Muscle layer of colon (tissue), 2 donors: ENCODE measurements at regions not wholly inside any gene's neighbourhood (a gene's known extent, or its start where the extent isn't known, plus 50 kb on each side); places are given as distances from the start of the nearest gene placed in this dataset.

Experiments used
- H3K27ac ChIP-seq: one replicate; pipeline ENCODE4 v1.7.0; 2013; ENCODE audit warnings: low read depth, mild to moderate bottlenecking, low read length, moderate library complexity
- H3K27me3 ChIP-seq, 2 donors: one replicate each; pipeline ENCODE4 v1.7.0; 2013; ENCODE audit warnings: low read length in 2 of 2, mild to moderate bottlenecking in 2 of 2; ENCODE audit not compliant: insufficient read depth in 2 of 2, control insufficient read depth in 1 of 2
- H3K36me3 ChIP-seq: one replicate; pipeline ENCODE4 v1.7.0; 2013; ENCODE audit warnings: mild to moderate bottlenecking, low read length; ENCODE audit not compliant: insufficient read depth
- H3K4me1 ChIP-seq: one replicate; pipeline ENCODE4 v1.7.0; 2013; ENCODE audit warnings: mild to moderate bottlenecking, low read length; ENCODE audit not compliant: insufficient read depth
- H3K4me3 ChIP-seq, 2 donors: one replicate each; pipeline ENCODE4 v1.7.0; 2013; ENCODE audit warnings: low read length in 2 of 2, low read depth in 1 of 2, mild to moderate bottlenecking in 1 of 2, moderate library complexity in 1 of 2
- H3K9ac ChIP-seq: one replicate; pipeline ENCODE4 v1.7.0; 2013; ENCODE audit warnings: low read length
- H3K9me3 ChIP-seq: one replicate; pipeline ENCODE4 v1.7.0; 2013; ENCODE audit warnings: mild to moderate bottlenecking, low read length
- donor health status: abdominal sarcoma.
- donor health status: Adenocarcinoma of cecum.

- Histone ChIP-seq H3K9me3 (no peaks in the 10 kb centered on the region), H3K27me3 (no peaks in the 10 kb centered on the region), H3K4me1 (no peaks in the 10 kb centered on the region), H3K4me3 (no peak overlapping the region), H3K36me3 (no peaks in the 10 kb centered on the region), H3K27ac (no peak overlapping the region), H3K9ac (no peak overlapping the region)
Observed at GRCh38 chr3:115486880-115487279, 136.4 kb upstream of the GAP43 start.

GRCh38 chr3:115487968-115488367, 135.3 kb upstream of the GAP43 start:
- Histone ChIP-seq H3K9ac (no peak overlapping the region), H3K4me1 (no peaks in the 10 kb centered on the region), H3K27me3 (no peaks in the 10 kb centered on the region), H3K27ac (no peak overlapping the region), H3K9me3 (no peaks in the 10 kb centered on the region), H3K36me3 (no peaks in the 10 kb centered on the region), H3K4me3 (no peak overlapping the region)

GRCh38 chr3:115488409-115488808, 134.9 kb upstream of the GAP43 start:
- Histone ChIP-seq H3K9me3 (no peaks in the 10 kb centered on the region), H3K27ac (no peak overlapping the region), H3K4me1 (no peaks in the 10 kb centered on the region), H3K9ac (no peak overlapping the region), H3K36me3 (no peaks in the 10 kb centered on the region), H3K27me3 (no peaks in the 10 kb centered on the region), H3K4me3 (no peak overlapping the region)

- no peaks in the 10 kb centered on the region for H3K9me3 ChIP-seq
- no peak overlapping the region for H3K9ac ChIP-seq
- H3K4me1 ChIP-seq, result no peaks in the 10 kb centered on the region
- no peak overlapping the region for H3K4me3 ChIP-seq
- H3K27me3 ChIP-seq, result no peaks in the 10 kb centered on the region
- no peak overlapping the region for H3K27ac ChIP-seq
- H3K36me3 ChIP-seq, result no peaks in the 10 kb centered on the region
Observed at GRCh38 chr3:115494826-115495225, 128.5 kb upstream of the GAP43 start.

- H3K27me3 ChIP-seq, result no peaks in the 10 kb centered on the region
- H3K9me3 ChIP-seq, result no peaks in the 10 kb centered on the region
- no peak overlapping the region for H3K27ac ChIP-seq
- H3K4me1 ChIP-seq, result no peaks in the 10 kb centered on the region
- no peak overlapping the region for H3K9ac ChIP-seq
- no peak overlapping the region for H3K4me3 ChIP-seq
- H3K36me3 ChIP-seq, result no peaks in the 10 kb centered on the region
Observed at GRCh38 chr3:115498421-115498820, 124.9 kb upstream of the GAP43 start.

- H3K27me3 ChIP-seq, result no peaks in the 10 kb centered on the region
- no peaks in the 10 kb centered on the region for H3K9me3 ChIP-seq
- H3K27ac ChIP-seq, result no peak overlapping the region
Observed at GRCh38 chr3:115498898-115499297, 124.4 kb upstream of the GAP43 start.

GRCh38 chr3:115499666-115500065, 123.6 kb upstream of the GAP43 start:
- Histone ChIP-seq H3K36me3 (no peaks in the 10 kb centered on the region), H3K4me1 (no peaks in the 10 kb centered on the region), H3K9me3 (no peaks in the 10 kb centered on the region), H3K4me3 (no peak overlapping the region), H3K9ac (no peak overlapping the region), H3K27me3 (no peaks in the 10 kb centered on the region), H3K27ac (no peak overlapping the region)

More at GRCh38 chr3:115498898-115499297, 124.4 kb upstream of the GAP43 start:
- Histone ChIP-seq H3K4me3 (no peak overlapping the region), H3K36me3 (no peaks in the 10 kb centered on the region), H3K9ac (no peak overlapping the region), H3K4me1 (no peaks in the 10 kb centered on the region)

- Histone ChIP-seq H3K27me3 (no peaks in the 10 kb centered on the region), H3K4me3 (no peak overlapping the region), H3K27ac (no peak overlapping the region), H3K9ac (no peak overlapping the region), H3K9me3 (no peaks in the 10 kb centered on the region), H3K4me1 (no peaks in the 10 kb centered on the region), H3K36me3 (no peaks in the 10 kb centered on the region)
Observed at GRCh38 chr3:115500795-115501194, 122.5 kb upstream of the GAP43 start.

- H3K4me1 ChIP-seq, result no peaks in the 10 kb centered on the region
- H3K9ac ChIP-seq, result no peak overlapping the region
- H3K27ac ChIP-seq, result no peak overlapping the region
- H3K36me3 ChIP-seq, result no peaks in the 10 kb centered on the region
- no peaks in the 10 kb centered on the region for H3K27me3 ChIP-seq
- H3K4me3 ChIP-seq, result no peak overlapping the region
- H3K9me3 ChIP-seq, result no peaks in the 10 kb centered on the region
Observed at GRCh38 chr3:115502128-115502527, 121.2 kb upstream of the GAP43 start.

- no peak overlapping the region for H3K9ac ChIP-seq
- H3K27me3 ChIP-seq, result no peaks in the 10 kb centered on the region
- H3K36me3 ChIP-seq, result no peaks in the 10 kb centered on the region
- H3K27ac ChIP-seq, result no peak overlapping the region
- no peak overlapping the region for H3K4me3 ChIP-seq
- no peaks in the 10 kb centered on the region for H3K9me3 ChIP-seq
- no peaks in the 10 kb centered on the region for H3K4me1 ChIP-seq
Observed at GRCh38 chr3:115503394-115503793, 119.9 kb upstream of the GAP43 start.

GRCh38 chr3:115508562-115508961, 114.7 kb upstream of the GAP43 start:
- Histone ChIP-seq H3K4me1 (no peaks in the 10 kb centered on the region), H3K27me3 (no peaks in the 10 kb centered on the region), H3K36me3 (no peaks in the 10 kb centered on the region), H3K4me3 (no peak overlapping the region), H3K9ac (no peak overlapping the region), H3K27ac (no peak overlapping the region), H3K9me3 (no peaks in the 10 kb centered on the region)

GRCh38 chr3:115512565-115513415, 110.5 kb upstream of the GAP43 start:
- H3K4me1 ChIP-seq, result no peaks in the 10 kb centered on the region
- H3K9ac ChIP-seq, result no peak overlapping the region
- H3K9me3 ChIP-seq, result no peaks in the 10 kb centered on the region
- H3K4me3 ChIP-seq, result peak overlapping the region; percentile 57 to 68
- no peaks in the 10 kb centered on the region for H3K36me3 ChIP-seq
- no peak overlapping the region for H3K27ac ChIP-seq
- H3K27me3 ChIP-seq, result no peaks in the 10 kb centered on the region
